ENCODE measurements at regions not wholly inside any gene's neighbourhood (a gene's known extent, or its start where the extent isn't known, plus 50 kb on each side); places are given as distances from the start of the nearest gene placed in this dataset.

DNA sequence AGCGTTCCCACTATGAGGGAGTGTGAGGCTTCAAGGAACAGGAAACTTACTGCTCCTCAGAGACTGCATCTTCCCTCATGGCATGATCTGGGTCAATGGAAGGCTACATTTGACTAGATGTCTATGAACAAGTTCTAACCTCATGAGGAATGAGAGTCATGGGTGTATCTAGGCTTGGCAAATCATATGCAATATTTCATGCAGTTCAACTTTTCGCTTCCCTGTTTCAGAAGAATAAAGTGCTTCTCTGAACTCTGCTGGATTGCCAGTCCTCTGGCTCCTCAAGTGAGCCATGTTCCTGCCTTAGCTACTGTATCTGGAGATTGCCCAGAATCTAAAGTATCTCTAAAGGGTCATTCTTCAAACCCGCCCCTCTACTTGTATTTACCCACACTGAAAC is 54.3 kb upstream of the SEMA3A start:
- no peak overlapping the region for H3K27ac Mint-ChIP-seq (ENCODE audit: unreplicated experiment)
- H3K4me3 Mint-ChIP-seq (ENCODE audit: unreplicated experiment), result no peak overlapping the region
- H3K4me1 Mint-ChIP-seq (ENCODE audit: unreplicated experiment), result peaks cover 23% of the 10 kb centered on the region
- H3K36me3 Mint-ChIP-seq (ENCODE audit: unreplicated experiment), result peaks cover 2% of the 10 kb centered on the region
- TF ChIP-seq, protein P1, sequence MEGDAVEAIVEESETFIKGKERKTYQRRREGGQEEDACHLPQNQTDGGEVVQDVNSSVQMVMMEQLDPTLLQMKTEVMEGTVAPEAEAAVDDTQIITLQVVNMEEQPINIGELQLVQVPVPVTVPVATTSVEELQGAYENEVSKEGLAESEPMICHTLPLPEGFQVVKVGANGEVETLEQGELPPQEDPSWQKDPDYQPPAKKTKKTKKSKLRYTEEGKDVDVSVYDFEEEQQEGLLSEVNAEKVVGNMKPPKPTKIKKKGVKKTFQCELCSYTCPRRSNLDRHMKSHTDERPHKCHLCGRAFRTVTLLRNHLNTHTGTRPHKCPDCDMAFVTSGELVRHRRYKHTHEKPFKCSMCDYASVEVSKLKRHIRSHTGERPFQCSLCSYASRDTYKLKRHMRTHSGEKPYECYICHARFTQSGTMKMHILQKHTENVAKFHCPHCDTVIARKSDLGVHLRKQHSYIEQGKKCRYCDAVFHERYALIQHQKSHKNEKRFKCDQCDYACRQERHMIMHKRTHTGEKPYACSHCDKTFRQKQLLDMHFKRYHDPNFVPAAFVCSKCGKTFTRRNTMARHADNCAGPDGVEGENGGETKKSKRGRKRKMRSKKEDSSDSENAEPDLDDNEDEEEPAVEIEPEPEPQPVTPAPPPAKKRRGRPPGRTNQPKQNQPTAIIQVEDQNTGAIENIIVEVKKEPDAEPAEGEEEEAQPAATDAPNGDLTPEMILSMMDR (IDR thresholded peaks at IDR 0.05), result no peak
- DNase-seq (ENCODE audit: extremely low spot score, unreplicated experiment), result no peak
- H3K27me3 Mint-ChIP-seq (ENCODE audit: unreplicated experiment), result no peaks in the 10 kb centered on the region
- peaks cover 14% of the 10 kb centered on the region for H3K9me3 Mint-ChIP-seq (ENCODE audit: unreplicated experiment)

DNA sequence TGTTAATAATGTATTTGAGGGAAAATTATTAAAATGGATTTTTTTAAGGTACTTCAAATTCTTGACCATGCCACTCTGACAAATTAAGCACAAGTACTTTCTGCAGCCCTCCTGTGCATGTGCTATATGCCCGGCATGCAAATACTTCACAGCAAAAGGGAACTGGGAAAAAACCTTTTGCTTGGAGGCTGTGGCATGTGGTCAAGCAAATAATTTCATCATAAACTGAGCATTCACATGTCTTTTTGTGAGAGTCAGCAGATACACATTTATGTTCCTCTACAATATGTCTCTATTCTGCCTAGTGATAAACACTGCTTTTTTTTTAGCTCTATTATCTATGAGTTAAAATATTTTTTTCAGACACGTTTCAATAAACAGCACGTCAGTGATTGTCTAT is 53.7 kb upstream of the SEMA3A start:
- Mint-ChIP-seq H3K9me3 (ENCODE audit: unreplicated experiment) (peaks cover 20% of the 10 kb centered on the region), H3K27ac (ENCODE audit: unreplicated experiment) (no peak overlapping the region), H3K27me3 (ENCODE audit: unreplicated experiment) (no peaks in the 10 kb centered on the region), H3K4me3 (ENCODE audit: unreplicated experiment) (no peak overlapping the region), H3K36me3 (ENCODE audit: unreplicated experiment) (peaks cover 4% of the 10 kb centered on the region), H3K4me1 (ENCODE audit: unreplicated experiment) (peaks cover 23% of the 10 kb centered on the region)
- no peak for DNase-seq (ENCODE audit: extremely low spot score, unreplicated experiment)
- TF ChIP-seq, protein P1 (IDR thresholded peaks at IDR 0.05), result no peak

DNA sequence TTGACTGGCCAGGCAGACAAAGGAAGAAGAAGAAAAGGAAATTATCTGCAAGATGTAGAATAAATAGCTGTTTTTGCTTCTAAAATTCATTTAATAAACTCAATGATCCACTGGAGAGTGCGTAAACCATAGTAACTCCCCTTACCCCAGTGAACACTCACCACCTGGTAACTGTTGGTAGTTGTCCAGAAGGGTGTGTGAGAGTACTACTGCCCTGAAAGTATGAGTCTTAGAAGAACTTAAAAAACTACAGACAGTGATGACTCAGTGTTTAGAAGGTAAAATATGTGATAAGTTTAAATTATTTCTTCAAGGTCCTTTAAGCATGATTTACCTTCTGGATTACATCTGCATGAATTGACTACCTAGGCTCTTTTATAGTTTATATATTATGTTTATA is 53.0 kb upstream of the SEMA3A start:
- TF ChIP-seq, protein P1 (IDR thresholded peaks at IDR 0.05), result no peak
- H3K27me3 Mint-ChIP-seq (ENCODE audit: unreplicated experiment), result no peaks in the 10 kb centered on the region
- DNase-seq (ENCODE audit: extremely low spot score, unreplicated experiment), result no peak
- H3K27ac Mint-ChIP-seq (ENCODE audit: unreplicated experiment), result no peak overlapping the region
- peaks cover 6% of the 10 kb centered on the region for H3K36me3 Mint-ChIP-seq (ENCODE audit: unreplicated experiment)
- peaks cover 25% of the 10 kb centered on the region for H3K9me3 Mint-ChIP-seq (ENCODE audit: unreplicated experiment)
- no peak overlapping the region for H3K4me3 Mint-ChIP-seq (ENCODE audit: unreplicated experiment)
- peaks cover 23% of the 10 kb centered on the region for H3K4me1 Mint-ChIP-seq (ENCODE audit: unreplicated experiment)

DNA sequence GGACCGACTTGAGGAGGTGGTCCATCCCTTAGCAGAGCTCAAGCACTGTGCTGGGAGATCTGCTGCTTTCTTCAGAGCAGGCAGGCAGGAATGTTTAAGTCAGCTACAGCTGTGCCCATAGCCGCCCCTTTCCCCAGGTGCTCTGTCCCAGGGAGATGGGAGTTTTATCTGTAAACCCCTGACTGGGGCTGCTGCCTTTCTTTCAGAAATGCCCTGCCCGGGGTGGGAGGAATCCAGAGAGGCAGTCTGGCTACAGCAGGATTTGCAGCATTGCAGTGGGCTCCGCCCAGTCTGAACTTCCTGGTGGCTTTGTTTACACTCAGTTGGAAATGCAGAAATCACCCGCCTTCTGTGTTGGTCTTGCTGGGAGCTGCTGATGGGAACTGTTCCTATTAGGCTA is 51.2 kb upstream of the SEMA3A start:
- TF ChIP-seq, protein P1 (IDR thresholded peaks at IDR 0.05), result no peak
- H3K36me3 Mint-ChIP-seq (ENCODE audit: unreplicated experiment), result peaks cover 6% of the 10 kb centered on the region
- DNase-seq (ENCODE audit: extremely low spot score, unreplicated experiment), result no peak
- H3K9me3 Mint-ChIP-seq (ENCODE audit: unreplicated experiment), result peaks cover 35% of the 10 kb centered on the region
- peaks cover 9% of the 10 kb centered on the region for H3K4me1 Mint-ChIP-seq (ENCODE audit: unreplicated experiment)
- H3K27me3 Mint-ChIP-seq (ENCODE audit: unreplicated experiment), result no peaks in the 10 kb centered on the region
- no peak overlapping the region for H3K27ac Mint-ChIP-seq (ENCODE audit: unreplicated experiment)
- H3K4me3 Mint-ChIP-seq (ENCODE audit: unreplicated experiment), result no peak overlapping the region

Measured in osteocyte (in vitro differentiated cells).